SJCRH30 (cell line): ENCODE measurements at regions not wholly inside any gene's neighbourhood (a gene's known extent, or its start where the extent isn't known, plus 50 kb on each side); places are given as distances from the start of the nearest gene placed in this dataset.

ENCODE experiments used
- DNase-seq, 2 experiments: peaks; one replicate each; pipeline ENCODE4 v3.0.0-alpha.2; 2015 to 2020
- H3K27ac ChIP-seq: fragments of 250-450 bp; sonication (Bioruptor Pico); 2 replicates; pipeline ENCODE4 v1.5.1; 2020; ENCODE audit warnings: mild to moderate bottlenecking, moderate library complexity
- H3K27me3 ChIP-seq: fragments of 250-450 bp; sonication (Bioruptor Pico); 2 replicates; pipeline ENCODE4 v1.5.1; 2020; ENCODE audit warnings: mild to moderate bottlenecking, moderate library complexity
- H3K36me3 ChIP-seq: fragments of 250-450 bp; sonication (Bioruptor Pico); 2 replicates; pipeline ENCODE4 v1.5.1; 2020; ENCODE audit warnings: mild to moderate bottlenecking, moderate library complexity
- H3K4me1 ChIP-seq: fragments of 250-450 bp; sonication (Bioruptor Pico); 2 replicates; pipeline ENCODE4 v1.5.1; 2020; ENCODE audit warnings: mild to moderate bottlenecking, moderate library complexity
- H3K4me3 ChIP-seq: fragments of 250-450 bp; sonication (Bioruptor Pico); 2 replicates; pipeline ENCODE4 v1.5.1; 2020; ENCODE audit warnings: mild to moderate bottlenecking, moderate library complexity
- H3K9me3 ChIP-seq: fragments of 250-450 bp; sonication (Bioruptor Pico); replicated peaks from 2 replicates; pipeline ENCODE4 v1.5.1; 2020; ENCODE audit warnings: mild to moderate bottlenecking, moderate library complexity

DNA sequence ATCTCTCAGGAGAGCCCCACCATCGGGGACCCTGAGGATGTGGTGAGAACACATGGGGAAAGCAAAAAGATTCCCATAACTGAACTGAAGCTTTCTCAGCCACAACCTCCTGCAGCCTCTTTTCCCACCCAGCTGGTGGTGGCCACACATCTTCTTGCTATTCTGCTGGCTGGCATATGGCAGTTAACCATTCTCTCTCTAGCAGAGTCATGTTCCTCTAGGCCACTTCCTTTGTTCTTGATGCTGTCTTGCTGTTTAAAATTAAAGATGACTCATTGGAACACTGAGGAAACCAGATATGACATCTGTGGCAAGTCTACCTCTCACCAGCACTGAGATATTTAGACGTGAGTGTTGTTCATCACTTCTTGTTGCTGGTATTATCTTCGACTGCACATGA lies 180.3 kb upstream of the ROBO2 start:
- H3K27me3 ChIP-seq = no peaks in the 10 kb centered on the region

GRCh38 chr3:76864355-76864754 lies 175.5 kb upstream of the ROBO2 start:
- Histone ChIP-seq H3K36me3 (no peaks in the 10 kb centered on the region), H3K4me1 (no peaks in the 10 kb centered on the region), H3K9me3 (no peaks in the 10 kb centered on the region), H3K27me3 (no peaks in the 10 kb centered on the region), H3K27ac (no peak overlapping the region), H3K4me3 (no peak overlapping the region)
- DNase-seq = no peak

More for the DNA sequence above, 180.3 kb upstream of the ROBO2 start:
- H3K27ac ChIP-seq = no peak overlapping the region
- peak; percentile 4 to 15 for DNase-seq
- H3K9me3 ChIP-seq = no peaks in the 10 kb centered on the region
- H3K36me3 ChIP-seq = no peaks in the 10 kb centered on the region
- no peaks in the 10 kb centered on the region for H3K4me1 ChIP-seq
- no peak overlapping the region for H3K4me3 ChIP-seq

- no peaks in the 10 kb centered on the region for H3K27me3 ChIP-seq
- DNase-seq = no peak
- H3K9me3 ChIP-seq = no peaks in the 10 kb centered on the region
- no peak overlapping the region for H3K4me3 ChIP-seq
- H3K4me1 ChIP-seq = no peaks in the 10 kb centered on the region
- H3K36me3 ChIP-seq = no peaks in the 10 kb centered on the region
- no peak overlapping the region for H3K27ac ChIP-seq
These were observed 173.0 kb upstream of the ROBO2 start for GRCh38 chr3:76866729-76867408.

- Histone ChIP-seq H3K4me3 (no peak overlapping the region), H3K9me3 (no peaks in the 10 kb centered on the region), H3K27ac (no peak overlapping the region), H3K4me1 (no peaks in the 10 kb centered on the region), H3K36me3 (no peaks in the 10 kb centered on the region), H3K27me3 (no peaks in the 10 kb centered on the region)
- no peak for DNase-seq
These were observed 170.0 kb upstream of the ROBO2 start for GRCh38 chr3:76869726-76870384.

DNA sequence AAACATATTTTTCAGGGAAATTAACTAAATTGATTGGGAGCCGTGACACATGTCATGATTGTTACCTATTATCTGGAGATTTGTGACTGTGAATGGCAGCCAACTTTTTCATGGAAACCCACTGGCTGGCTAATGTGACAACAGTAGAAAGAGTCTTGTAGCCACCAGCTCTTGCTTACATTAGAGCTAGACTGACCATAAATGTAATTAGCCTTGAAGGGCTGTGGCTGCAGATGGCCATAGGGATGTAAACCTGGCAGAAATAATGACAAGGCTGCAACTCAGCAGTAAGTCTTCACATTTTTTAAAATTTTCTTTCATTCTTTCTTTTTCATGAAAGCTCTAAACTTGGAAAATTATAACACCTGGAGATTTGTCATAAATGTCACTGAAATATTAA lies 168.2 kb upstream of the ROBO2 start:
- H3K4me1 ChIP-seq = no peaks in the 10 kb centered on the region
- no peaks in the 10 kb centered on the region for H3K9me3 ChIP-seq
- H3K27ac ChIP-seq = no peak overlapping the region
- no peak for DNase-seq
- H3K27me3 ChIP-seq = no peaks in the 10 kb centered on the region
- H3K36me3 ChIP-seq = no peaks in the 10 kb centered on the region
- H3K4me3 ChIP-seq = no peak overlapping the region

DNA sequence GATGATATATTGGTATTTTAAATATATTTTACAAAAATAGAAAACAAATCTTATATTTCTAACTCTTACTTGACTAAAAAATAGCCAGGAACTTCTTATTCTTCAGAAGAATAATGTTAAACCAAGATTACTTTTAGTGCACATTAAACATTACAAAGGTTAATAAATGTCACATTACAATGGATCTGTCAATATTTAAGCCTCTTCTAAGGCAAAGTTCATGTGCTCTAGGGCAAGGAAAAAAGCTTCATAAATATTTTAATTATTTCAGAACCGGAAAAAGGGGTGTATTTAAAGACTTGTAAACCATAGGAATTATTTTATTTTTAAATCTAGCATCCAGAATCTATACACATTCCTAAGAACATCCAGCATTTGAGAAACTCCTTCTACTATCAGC lies 166.9 kb upstream of the ROBO2 start:
- DNase-seq = no peak
- no peaks in the 10 kb centered on the region for H3K36me3 ChIP-seq
- H3K9me3 ChIP-seq = no peaks in the 10 kb centered on the region

GRCh38 chr3:76873532-76874242 lies 166.2 kb upstream of the ROBO2 start:
- no peak overlapping the region for H3K27ac ChIP-seq
- no peaks in the 10 kb centered on the region for H3K27me3 ChIP-seq
- H3K9me3 ChIP-seq = no peaks in the 10 kb centered on the region
- no peaks in the 10 kb centered on the region for H3K36me3 ChIP-seq
- H3K4me3 ChIP-seq = no peak overlapping the region
- H3K4me1 ChIP-seq = no peaks in the 10 kb centered on the region
- no peak for DNase-seq

More for the DNA sequence above, 166.9 kb upstream of the ROBO2 start:
- no peaks in the 10 kb centered on the region for H3K27me3 ChIP-seq
- H3K4me1 ChIP-seq = no peaks in the 10 kb centered on the region
- H3K4me3 ChIP-seq = no peak overlapping the region
- H3K27ac ChIP-seq = no peak overlapping the region

DNA sequence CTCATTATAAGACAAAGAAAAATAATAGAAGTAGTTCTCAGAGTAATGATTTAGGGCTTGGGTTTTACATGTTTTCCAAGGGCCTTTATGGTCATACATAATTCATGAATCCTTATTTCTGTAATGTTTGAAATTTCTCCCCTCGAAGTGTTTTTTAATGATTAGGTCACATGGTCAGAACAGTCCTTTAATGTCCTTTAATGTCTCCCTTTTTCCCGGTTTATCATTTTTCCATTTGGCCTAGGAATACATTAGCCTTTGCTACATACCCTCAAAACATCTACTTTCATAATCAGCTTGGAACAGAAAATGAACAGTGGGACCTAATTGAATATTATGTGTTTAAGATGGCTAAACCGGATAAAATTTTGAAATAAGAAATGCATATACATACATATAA lies 159.9 kb upstream of the ROBO2 start:
- Histone ChIP-seq H3K4me1 (no peaks in the 10 kb centered on the region), H3K9me3 (no peaks in the 10 kb centered on the region), H3K4me3 (no peak overlapping the region), H3K36me3 (no peaks in the 10 kb centered on the region), H3K27me3 (no peaks in the 10 kb centered on the region), H3K27ac (no peak overlapping the region)
- no peak for DNase-seq

- no peak overlapping the region for H3K27ac ChIP-seq
- no peak overlapping the region for H3K4me3 ChIP-seq
- no peak for DNase-seq
These were observed 153.0 kb upstream of the ROBO2 start for GRCh38 chr3:76886761-76887500.

DNA sequence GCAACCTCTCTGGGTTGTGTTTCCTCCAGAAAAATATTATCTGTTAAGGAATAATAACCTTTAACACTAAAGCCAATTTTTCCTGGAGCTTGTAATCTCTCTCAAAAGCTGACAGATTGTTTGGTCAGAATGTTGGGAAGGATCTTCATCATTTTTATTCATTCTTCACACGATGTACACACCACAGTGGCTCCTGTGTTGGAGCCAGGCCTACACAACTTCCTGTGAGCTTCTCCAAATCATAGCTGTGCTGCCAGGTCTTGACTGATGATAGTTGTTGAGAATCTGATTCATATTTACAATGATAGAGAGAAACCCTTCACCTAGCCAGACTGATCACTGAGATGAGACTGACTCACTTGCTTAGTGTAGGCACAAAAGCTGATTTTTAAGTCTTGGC lies 151.0 kb upstream of the ROBO2 start:
- Histone ChIP-seq H3K4me1 (no peaks in the 10 kb centered on the region), H3K9me3 (no peaks in the 10 kb centered on the region), H3K4me3 (no peak overlapping the region), H3K36me3 (no peaks in the 10 kb centered on the region), H3K27me3 (no peaks in the 10 kb centered on the region), H3K27ac (no peak overlapping the region)
- DNase-seq = no peak

More at GRCh38 chr3:76886761-76887500, 153.0 kb upstream of the ROBO2 start:
- Histone ChIP-seq H3K36me3 (no peaks in the 10 kb centered on the region), H3K27me3 (no peaks in the 10 kb centered on the region), H3K4me1 (no peaks in the 10 kb centered on the region), H3K9me3 (no peaks in the 10 kb centered on the region)

- DNase-seq = no peak
- Histone ChIP-seq H3K4me3 (no peak overlapping the region), H3K36me3 (no peaks in the 10 kb centered on the region), H3K27me3 (no peaks in the 10 kb centered on the region), H3K4me1 (no peaks in the 10 kb centered on the region), H3K9me3 (no peaks in the 10 kb centered on the region), H3K27ac (no peak overlapping the region)
These were observed 150.0 kb upstream of the ROBO2 start for GRCh38 chr3:76889911-76890310.

GRCh38 chr3:76897076-76897475 lies 142.8 kb upstream of the ROBO2 start:
- no peak overlapping the region for H3K27ac ChIP-seq
- H3K4me1 ChIP-seq = no peaks in the 10 kb centered on the region
- no peaks in the 10 kb centered on the region for H3K27me3 ChIP-seq
- no peaks in the 10 kb centered on the region for H3K9me3 ChIP-seq
- H3K36me3 ChIP-seq = no peaks in the 10 kb centered on the region
- DNase-seq = no peak
- no peak overlapping the region for H3K4me3 ChIP-seq

DNA sequence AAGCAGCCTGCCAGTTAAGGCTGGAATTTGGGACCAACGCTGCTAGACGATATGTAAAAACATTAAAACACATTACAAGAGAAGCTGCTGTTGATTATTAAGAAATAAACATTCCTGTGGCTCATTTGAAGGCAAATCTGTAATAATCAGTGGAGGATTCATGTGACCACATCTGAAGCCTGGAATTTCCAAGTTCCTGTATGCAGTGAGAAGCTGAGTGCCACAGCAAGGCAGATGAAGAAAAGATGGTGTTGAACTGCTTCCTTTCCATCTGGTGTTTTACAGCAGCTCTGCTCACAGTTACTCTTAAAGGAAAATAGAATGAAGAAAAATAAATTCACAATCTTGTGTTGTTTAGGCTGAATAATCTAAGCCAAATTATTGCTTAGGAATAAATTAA lies 139.3 kb upstream of the ROBO2 start:
- no peaks in the 10 kb centered on the region for H3K9me3 ChIP-seq
- DNase-seq = no peak
- no peaks in the 10 kb centered on the region for H3K4me1 ChIP-seq
- no peak overlapping the region for H3K4me3 ChIP-seq
- H3K27ac ChIP-seq = no peak overlapping the region
- no peaks in the 10 kb centered on the region for H3K27me3 ChIP-seq
- no peaks in the 10 kb centered on the region for H3K36me3 ChIP-seq

GRCh38 chr3:76908156-76908555 lies 131.7 kb upstream of the ROBO2 start:
- no peaks in the 10 kb centered on the region for H3K27me3 ChIP-seq
- H3K9me3 ChIP-seq = no peaks in the 10 kb centered on the region
- no peak overlapping the region for H3K4me3 ChIP-seq
- no peak overlapping the region for H3K27ac ChIP-seq
- DNase-seq = no peak
- no peaks in the 10 kb centered on the region for H3K36me3 ChIP-seq
- no peaks in the 10 kb centered on the region for H3K4me1 ChIP-seq

GRCh38 chr3:76912841-76913383 lies 127.0 kb upstream of the ROBO2 start:
- no peaks in the 10 kb centered on the region for H3K36me3 ChIP-seq
- no peaks in the 10 kb centered on the region for H3K4me1 ChIP-seq
- no peak for DNase-seq
- no peaks in the 10 kb centered on the region for H3K27me3 ChIP-seq
- no peak overlapping the region for H3K4me3 ChIP-seq
- H3K9me3 ChIP-seq = no peaks in the 10 kb centered on the region
- no peak overlapping the region for H3K27ac ChIP-seq
